HG03135 (cell line): ENCODE measurements at regions not wholly inside any gene's neighbourhood (a gene's known extent, or its start where the extent isn't known, plus 50 kb on each side); places are given as distances from the start of the nearest gene placed in this dataset.

ENCODE experiments used
- ATAC-seq: cut with Tn5 transposase; IDR thresholded peaks from one replicate; pipeline ENCODE4 v1.9.1; 2021; ENCODE audit warnings: mild to moderate bottlenecking, moderate library complexity; ENCODE audit not compliant: unreplicated experiment

DNA sequence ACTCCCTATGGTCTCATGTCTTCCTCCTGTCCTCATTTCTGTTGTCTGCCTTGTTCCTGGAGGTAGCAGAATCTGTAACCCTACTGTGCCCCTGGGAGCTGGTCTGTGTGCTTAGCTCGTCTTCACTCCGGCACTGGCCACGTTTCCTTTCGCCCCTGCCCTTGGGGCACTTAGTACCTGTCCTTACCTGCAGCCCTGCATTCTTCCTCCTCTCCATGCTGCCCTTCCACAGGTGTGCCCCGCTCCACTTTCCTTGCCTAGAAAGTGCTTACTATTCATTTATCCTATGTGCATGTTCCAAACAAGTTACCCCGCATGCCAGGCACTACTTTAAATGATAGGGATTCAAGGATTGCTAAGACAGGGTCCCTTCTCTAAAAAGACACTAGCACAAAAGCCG, 199.9 kb upstream of the ZMIZ1 start:
- no peak for ATAC-seq

- ATAC-seq: no peak
Measured at GRCh38 chr10:78869508-78870454, 199.0 kb upstream of the ZMIZ1 start.

GRCh38 chr10:78870458-78870857, 198.3 kb upstream of the ZMIZ1 start:
- ATAC-seq: no peak

GRCh38 chr10:78871796-78872195, 197.0 kb upstream of the ZMIZ1 start:
- ATAC-seq: no peak

- no peak for ATAC-seq
Measured at GRCh38 chr10:78873413-78873812, 195.4 kb upstream of the ZMIZ1 start.

- ATAC-seq: no peak
Measured at GRCh38 chr10:78875331-78875877, 193.4 kb upstream of the ZMIZ1 start.

DNA sequence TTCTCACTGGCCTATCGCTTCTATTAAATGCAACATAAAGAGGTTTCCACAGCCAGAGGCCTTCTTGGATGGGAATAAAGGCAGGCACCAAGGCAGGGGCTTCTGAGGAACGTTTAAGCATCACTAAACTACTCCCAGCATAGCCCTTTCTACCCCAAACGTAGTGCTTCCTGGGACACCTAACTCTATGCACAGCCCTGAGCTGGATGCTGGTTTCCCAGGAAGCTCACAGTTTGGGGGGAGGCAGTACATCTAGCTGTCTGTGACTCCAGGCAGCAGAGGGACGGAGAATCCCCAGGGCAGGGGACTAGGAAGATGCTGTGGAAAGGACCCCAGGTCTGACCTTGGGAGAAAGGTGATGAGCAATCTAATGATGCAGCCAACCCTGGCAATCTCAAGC, 192.8 kb upstream of the ZMIZ1 start:
- no peak for ATAC-seq

DNA sequence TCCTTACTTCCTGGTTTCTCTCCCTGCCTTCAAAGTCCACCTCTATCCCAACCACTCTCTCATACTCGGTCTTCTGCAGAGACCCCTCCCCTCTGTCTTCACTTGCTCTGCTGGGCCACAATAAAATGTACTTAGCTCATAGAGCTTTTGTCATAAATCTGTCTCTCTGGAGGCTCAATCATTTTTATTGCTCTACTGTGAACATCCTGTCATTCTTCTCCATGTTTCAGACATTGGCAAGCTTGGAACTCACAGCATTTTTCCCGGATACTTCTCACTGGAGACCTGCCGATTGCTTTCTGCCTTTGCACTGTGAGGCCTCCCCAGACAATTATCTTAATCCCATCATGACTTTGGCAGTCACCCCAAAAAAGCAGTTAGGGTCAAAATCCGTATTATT, 192.3 kb upstream of the ZMIZ1 start:
- no peak for ATAC-seq

GRCh38 chr10:78879621-78880020, 189.1 kb upstream of the ZMIZ1 start:
- ATAC-seq: no peak

GRCh38 chr10:78886129-78886528, 182.6 kb upstream of the ZMIZ1 start:
- ATAC-seq: no peak

- no peak for ATAC-seq
Measured at GRCh38 chr10:78889536-78890063, 179.2 kb upstream of the ZMIZ1 start.

DNA sequence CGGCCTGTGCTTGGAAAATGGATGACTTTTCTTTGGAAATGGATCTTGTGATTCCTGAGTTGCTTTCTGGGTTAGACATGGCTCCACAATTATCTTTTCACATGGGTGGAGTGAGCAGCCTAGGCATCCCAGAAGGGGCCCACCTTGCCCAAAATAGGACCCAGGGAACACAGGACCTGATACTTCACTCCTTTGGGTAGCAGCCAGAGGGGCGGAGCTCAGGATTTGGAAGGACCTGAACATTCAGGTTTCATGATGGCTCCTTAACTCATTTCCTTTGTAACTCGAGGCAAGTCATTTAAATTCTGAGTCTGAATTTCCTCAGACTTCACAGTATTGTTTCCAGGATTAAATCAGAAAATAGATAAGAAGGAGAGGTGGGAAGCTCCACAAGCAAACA, 178.3 kb upstream of the ZMIZ1 start:
- no peak for ATAC-seq

- ATAC-seq: no peak
Measured at GRCh38 chr10:78891741-78892140, 177.0 kb upstream of the ZMIZ1 start.

GRCh38 chr10:78892338-78893176, 176.2 kb upstream of the ZMIZ1 start:
- ATAC-seq: no peak

GRCh38 chr10:78893217-78893616, 175.5 kb upstream of the ZMIZ1 start:
- ATAC-seq: no peak

DNA sequence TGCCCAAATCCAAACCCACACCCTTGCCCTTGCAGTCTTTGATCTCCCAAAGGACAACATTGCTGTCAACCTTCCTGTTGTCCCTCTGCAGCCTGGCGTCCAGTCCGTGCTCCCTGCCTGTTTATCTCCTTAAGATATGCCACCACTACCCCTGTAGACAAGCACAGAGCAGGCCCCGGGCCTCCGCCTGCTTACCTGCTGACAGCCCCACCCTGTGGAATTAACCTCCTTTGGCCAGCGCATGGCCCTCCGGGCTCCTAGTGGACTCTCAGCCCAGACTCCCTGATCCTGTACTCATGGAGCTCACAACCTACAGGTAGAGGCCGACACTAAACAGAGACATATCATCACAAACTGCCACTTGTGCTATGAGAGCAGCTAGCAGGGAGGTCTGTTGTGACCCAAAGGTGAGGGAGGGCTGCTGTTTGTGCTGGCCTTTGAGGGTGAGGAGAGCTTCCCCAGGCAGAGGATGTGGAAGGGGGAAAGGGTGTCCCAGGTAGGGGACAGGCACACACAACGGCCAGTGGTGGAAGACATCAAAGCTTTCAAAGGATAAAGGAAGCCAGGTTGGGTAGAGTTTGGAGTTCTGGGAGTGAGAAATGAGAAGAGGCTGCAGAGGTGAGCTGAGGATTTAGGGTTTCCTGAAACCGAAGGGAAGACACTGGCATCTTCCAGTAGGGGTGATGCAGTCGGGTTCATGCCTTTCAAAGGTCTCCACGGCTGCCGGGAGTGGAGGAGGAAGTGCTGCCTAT, 174.5 kb upstream of the ZMIZ1 start:
- ATAC-seq: no peak

GRCh38 chr10:78894841-78895195, 173.9 kb upstream of the ZMIZ1 start:
- no peak for ATAC-seq

DNA sequence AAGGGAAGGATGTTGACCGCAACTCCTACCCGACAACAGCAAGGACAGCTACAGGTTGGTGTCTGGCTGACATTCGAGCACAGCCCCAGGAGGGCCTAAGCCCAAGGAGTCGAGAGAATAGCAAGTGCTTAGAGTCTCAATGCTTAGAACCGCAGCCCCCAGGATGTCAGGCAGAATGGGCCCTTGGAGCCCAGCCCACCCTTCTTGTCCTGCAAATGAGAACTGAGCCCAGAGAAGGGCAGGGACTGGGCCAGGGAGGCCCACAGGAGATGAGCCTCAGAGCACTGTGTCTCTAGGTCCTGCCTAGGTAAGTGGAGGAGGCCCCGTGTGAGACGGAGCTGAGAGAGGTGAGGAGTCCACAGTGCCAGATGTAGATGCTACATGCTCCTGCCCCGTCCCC, 173.3 kb upstream of the ZMIZ1 start:
- ATAC-seq: no peak

GRCh38 chr10:78896159-78896928, 172.4 kb upstream of the ZMIZ1 start:
- ATAC-seq: no peak
